ENCODE measurements at regions not wholly inside any gene's neighbourhood (a gene's known extent, or its start where the extent isn't known, plus 50 kb on each side); places are given as distances from the start of the nearest gene placed in this dataset.
"Not testable (repeated sequence)": the region's sequence is repeated elsewhere in the genome, so short reads cannot be mapped to it uniquely, and the experiment has no call there.

DNA sequence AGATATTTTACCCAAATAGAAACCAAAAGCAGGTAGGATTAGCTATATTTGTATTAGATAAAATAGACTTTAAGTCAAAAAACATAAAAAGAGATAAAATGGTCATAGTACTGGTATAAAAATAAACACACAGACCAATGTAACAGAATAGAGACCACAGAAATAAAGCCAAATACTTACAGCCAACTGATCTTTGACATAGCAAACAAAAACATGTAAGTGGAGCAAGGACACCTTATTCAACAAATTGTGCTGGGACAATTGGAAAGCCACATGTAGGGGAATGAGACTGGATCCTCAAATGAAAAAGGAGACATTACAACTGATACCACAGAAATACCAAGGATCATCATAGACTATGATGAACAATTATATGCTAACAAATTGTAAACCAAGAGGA, 94.5 kb upstream of the SIRPG start:
- H3K27me3 ChIP-seq = peaks cover 0 to 10% (median 0%) of the 10 kb centered on the region in 9 donors
- H3K36me3 ChIP-seq = no peaks in the 10 kb centered on the region
- intact Hi-C loops (cut with DNase I) = no loop called here
- H3K27ac ChIP-seq = no peak overlapping the region
- no peaks in the 10 kb centered on the region for H3K9me3 ChIP-seq
- no peak for DNase-seq
- H3K4me1 ChIP-seq = peaks cover 0 to 5% (median 0%) of the 10 kb centered on the region in 12 donors
- TF ChIP-seq, protein P1, sequence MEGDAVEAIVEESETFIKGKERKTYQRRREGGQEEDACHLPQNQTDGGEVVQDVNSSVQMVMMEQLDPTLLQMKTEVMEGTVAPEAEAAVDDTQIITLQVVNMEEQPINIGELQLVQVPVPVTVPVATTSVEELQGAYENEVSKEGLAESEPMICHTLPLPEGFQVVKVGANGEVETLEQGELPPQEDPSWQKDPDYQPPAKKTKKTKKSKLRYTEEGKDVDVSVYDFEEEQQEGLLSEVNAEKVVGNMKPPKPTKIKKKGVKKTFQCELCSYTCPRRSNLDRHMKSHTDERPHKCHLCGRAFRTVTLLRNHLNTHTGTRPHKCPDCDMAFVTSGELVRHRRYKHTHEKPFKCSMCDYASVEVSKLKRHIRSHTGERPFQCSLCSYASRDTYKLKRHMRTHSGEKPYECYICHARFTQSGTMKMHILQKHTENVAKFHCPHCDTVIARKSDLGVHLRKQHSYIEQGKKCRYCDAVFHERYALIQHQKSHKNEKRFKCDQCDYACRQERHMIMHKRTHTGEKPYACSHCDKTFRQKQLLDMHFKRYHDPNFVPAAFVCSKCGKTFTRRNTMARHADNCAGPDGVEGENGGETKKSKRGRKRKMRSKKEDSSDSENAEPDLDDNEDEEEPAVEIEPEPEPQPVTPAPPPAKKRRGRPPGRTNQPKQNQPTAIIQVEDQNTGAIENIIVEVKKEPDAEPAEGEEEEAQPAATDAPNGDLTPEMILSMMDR (IDR thresholded peaks at IDR 0.05) = no peak
- TF ChIP-seq POLR2A (IDR thresholded peaks at IDR 0.05) = no peak
- no peak for ATAC-seq
- no peak overlapping the region for H3K4me3 ChIP-seq

DNA sequence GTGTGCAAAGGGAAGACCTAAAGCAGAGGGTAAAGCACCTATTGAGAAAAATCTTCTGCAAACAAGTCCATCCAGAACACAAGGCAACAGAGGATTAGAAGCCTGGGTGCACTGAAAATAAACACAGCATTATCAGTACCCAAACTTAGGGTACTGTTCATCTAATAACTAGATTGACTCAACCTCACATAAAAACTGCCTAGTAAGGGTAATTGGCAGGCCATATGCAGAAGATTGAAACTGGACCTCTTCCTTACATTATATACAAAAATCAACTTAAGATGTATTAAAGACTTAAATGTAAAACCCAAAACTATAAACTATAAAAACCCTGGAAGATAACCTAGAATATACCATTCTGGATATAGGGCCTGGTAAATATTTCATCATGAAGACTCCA, 91.2 kb upstream of the SIRPG start:
- Histone ChIP-seq H3K27me3 (peaks cover 0 to 9% (median 0%) of the 10 kb centered on the region in 9 donors), H3K4me1 (no peaks in the 10 kb centered on the region), H3K27ac (no peak overlapping the region), H3K4me3 (no peak overlapping the region), H3K36me3 (no peaks in the 10 kb centered on the region), H3K9me3 (no peaks in the 10 kb centered on the region)
- TF ChIP-seq, protein P1 (IDR thresholded peaks at IDR 0.05) = no peak
- TF ChIP-seq POLR2A (IDR thresholded peaks at IDR 0.05) = no peak
- intact Hi-C loops (cut with DNase I) = no loop called here
- no peak for DNase-seq
- ATAC-seq = no peak

DNA sequence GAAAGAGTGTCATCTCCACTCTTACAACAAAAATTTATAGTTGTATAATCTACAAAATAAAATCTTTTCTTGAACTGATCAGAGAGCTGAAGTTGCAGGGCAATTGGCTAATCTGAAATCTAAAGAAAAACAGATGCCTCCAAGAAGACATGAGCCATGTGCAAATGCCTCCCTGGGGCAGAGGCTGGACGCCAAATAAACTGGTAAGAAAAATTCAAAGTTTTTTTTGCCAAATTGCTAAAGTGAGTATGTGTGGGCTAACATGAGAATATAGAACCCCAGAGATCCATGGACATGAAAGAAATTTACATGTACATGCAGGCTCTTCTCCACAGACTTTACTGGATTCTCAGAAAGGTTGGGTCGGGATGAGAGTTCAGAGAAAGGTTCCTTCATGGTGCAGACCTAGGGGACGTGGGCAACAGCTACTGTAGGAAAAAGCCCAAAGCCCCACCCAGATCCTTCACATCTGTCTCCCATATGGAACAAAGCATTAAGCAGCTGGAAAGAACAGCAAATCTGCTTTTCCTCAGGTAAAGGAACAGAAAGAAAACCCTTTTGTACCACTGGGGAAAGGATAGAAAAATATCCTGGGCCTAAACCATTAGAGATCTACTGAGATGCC, 90.5 kb upstream of the SIRPG start:
- TF ChIP-seq, protein P1 (IDR thresholded peaks at IDR 0.05) = no peak
- TF ChIP-seq POLR2A (IDR thresholded peaks at IDR 0.05) = no peak
- DNase-seq = no peak

DNA sequence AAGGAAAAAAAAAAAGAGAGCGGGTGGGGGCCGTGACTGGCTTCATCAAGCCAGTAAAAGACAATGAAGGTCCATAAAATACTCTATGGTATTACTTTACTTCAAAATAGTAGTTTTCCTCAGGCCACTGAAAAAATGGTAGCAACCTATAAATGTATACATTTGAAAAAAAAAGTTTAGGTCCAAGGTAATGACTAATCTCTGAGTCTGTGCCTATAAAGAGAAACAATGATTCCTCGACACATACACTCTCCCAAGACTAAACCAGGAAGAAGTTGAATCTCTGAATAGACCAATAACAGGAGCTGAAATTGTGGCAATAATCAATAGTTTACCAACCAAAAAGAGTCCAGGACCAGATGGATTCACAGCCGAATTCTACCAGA, 84.5 kb upstream of the SIRPG start:
- ATAC-seq; intact Hi-C loops (cut with DNase I): not testable (repeated sequence)

More for the DNA sequence above, 90.5 kb upstream of the SIRPG start:
- H3K27ac ChIP-seq = no peak overlapping the region
- H3K4me3 ChIP-seq = no peak overlapping the region
- H3K4me1 ChIP-seq = no peaks in the 10 kb centered on the region
- no peaks in the 10 kb centered on the region for H3K9me3 ChIP-seq
- ATAC-seq = no peak
- intact Hi-C loops (cut with DNase I) = no loop called here
- no peaks in the 10 kb centered on the region for H3K36me3 ChIP-seq
- 30 to 73% (median 44%) methylated on average over 3 of the region's 3 CpGs for WGBS, 4 donors
- peaks cover 0 to 7% (median 0%) of the 10 kb centered on the region in 9 donors for H3K27me3 ChIP-seq

More for the DNA sequence above, 84.5 kb upstream of the SIRPG start:
- not testable (repeated sequence) for DNase-seq, H3K9me3 ChIP-seq, H3K4me3 ChIP-seq, H3K4me1 ChIP-seq, H3K27me3 ChIP-seq, H3K36me3 ChIP-seq, H3K27ac ChIP-seq
- WGBS, 4 donors = 78 to 87% (median 80%) methylated on average over 3 to 4 of the region's 4 CpGs
